MM.1S (cell line): ENCODE measurements at regions not wholly inside any gene's neighbourhood (a gene's known extent, or its start where the extent isn't known, plus 50 kb on each side); places are given as distances from the start of the nearest gene placed in this dataset.

Experiments
- DNase-seq: peaks from one replicate; pipeline ENCODE4 v3.0.0-alpha.2; 2015
- H2AFZ ChIP-seq: fragments of 300-600 bp; sonication (generic); 2 replicates; pipeline ENCODE4 v1.6.0; 2016; ENCODE audit warnings: antibody characterized with exemption, low read length
- H3F3A ChIP-seq: fragments of 300-600 bp; sonication (generic); 2 replicates; pipeline ENCODE4 v1.6.1; 2016; ENCODE audit warnings: mild to moderate bottlenecking, antibody characterized with exemption, low read length, moderate library complexity, mixed read lengths; ENCODE audit not compliant: insufficient read depth
- H3K27ac ChIP-seq: fragments of 300-600 bp; sonication (generic); 2 replicates; pipeline ENCODE4 v1.5.1; 2016; ENCODE audit warnings: mild to moderate bottlenecking, low read length
- H3K27me3 ChIP-seq: fragments of 300-600 bp; sonication (generic); replicated peaks from 2 replicates; pipeline ENCODE4 v1.6.0; 2016; ENCODE audit warnings: low read length; ENCODE audit not compliant: insufficient read depth
- H3K36me3 ChIP-seq: fragments of 300-600 bp; sonication (generic); replicated peaks from 2 replicates; pipeline ENCODE4 v1.6.1; 2016; ENCODE audit warnings: mild to moderate bottlenecking, low read length, mixed read lengths; ENCODE audit not compliant: insufficient read depth
- H3K4me1 ChIP-seq: fragments of 300-600 bp; sonication (generic); 2 replicates; pipeline ENCODE4 v1.6.1; 2016; ENCODE audit warnings: low read length, mixed read lengths
- H3K4me2 ChIP-seq: fragments of 300-600 bp; sonication (generic); 2 replicates; pipeline ENCODE4 v1.6.0; 2016; ENCODE audit warnings: low read depth, low read length
- H3K4me3 ChIP-seq: fragments of 300-600 bp; sonication (generic); 2 replicates; pipeline ENCODE4 v1.5.1; 2016; ENCODE audit warnings: low read length, mixed read lengths
- H3K79me2 ChIP-seq: fragments of 300-600 bp; sonication (generic); 2 replicates; pipeline ENCODE4 v1.6.1; 2016; ENCODE audit warnings: mixed run types, low read length, mixed read lengths
- H3K9ac ChIP-seq: fragments of 300-600 bp; sonication (generic); 2 replicates; pipeline ENCODE4 v1.6.1; 2016; ENCODE audit warnings: low read length, mixed read lengths
- H3K9me2 ChIP-seq: fragments of 300-600 bp; sonication (generic); replicated peaks from 2 replicates; pipeline ENCODE4 v1.6.1; 2016; ENCODE audit warnings: mild to moderate bottlenecking, low read length, mixed read lengths; ENCODE audit not compliant: insufficient read depth
- H3K9me3 ChIP-seq: fragments of 300-600 bp; sonication (generic); replicated peaks from 2 replicates; pipeline ENCODE4 v1.6.1; 2016; ENCODE audit warnings: mild to moderate bottlenecking, low read length, mixed read lengths; ENCODE audit not compliant: insufficient read depth
- H4K20me1 ChIP-seq: fragments of 300-600 bp; sonication (generic); 2 replicates; pipeline ENCODE4 v1.6.1; 2016; ENCODE audit warnings: mild to moderate bottlenecking, low read length, moderate library complexity, mixed read lengths; ENCODE audit not compliant: insufficient read depth
- EZH2 ChIP-seq: fragments of 300-600 bp; sonication (generic); optimal IDR thresholded peaks from 2 replicates; pipeline ENCODE3; 2017; ENCODE audit warnings: low read depth, mild to moderate bottlenecking, antibody characterized with exemption, low read length, mixed read lengths
- EZH2phosphoT487 ChIP-seq: fragments of 300-600 bp; sonication (generic); IDR thresholded peaks from 2 replicates; pipeline ENCODE4 v1.6.1; 2018; ENCODE audit warnings: antibody characterized with exemption, low read length
- TF ChIP-seq, protein P1 (sequence below): fragments of 300-600 bp; sonication (generic); IDR thresholded peaks from 2 replicates; pipeline ENCODE4 v1.5.1; 2016; ENCODE audit warnings: antibody characterized with exemption, low read length, mixed read lengths

DNA sequence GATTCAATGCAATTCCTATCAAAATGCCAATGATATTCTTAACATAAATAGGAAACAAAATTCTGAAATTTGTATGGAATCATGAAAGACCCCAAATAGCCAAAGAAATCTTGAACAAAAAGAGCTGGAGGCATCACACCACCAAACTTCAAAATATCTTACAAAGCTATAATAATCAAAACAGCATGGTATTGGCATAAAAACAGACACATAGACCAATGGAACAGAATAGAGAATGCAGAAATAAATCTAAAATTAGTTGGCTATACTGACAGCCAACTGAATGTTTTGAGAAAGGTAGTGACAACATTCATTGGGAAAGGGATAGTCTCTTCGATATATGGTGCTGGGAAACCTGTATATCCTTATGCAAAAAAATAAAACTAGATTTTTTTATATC lies 121.9 kb upstream of the ASCC3 start:
- no peak overlapping the region for H3K27ac ChIP-seq
- no peaks in the 10 kb centered on the region for H3K9me3 ChIP-seq
- H3F3A ChIP-seq = no peaks in the 10 kb centered on the region
- H4K20me1 ChIP-seq = no peaks in the 10 kb centered on the region
- H3K4me1 ChIP-seq = no peaks in the 10 kb centered on the region
- no peaks in the 10 kb centered on the region for H3K27me3 ChIP-seq
- H3K9ac ChIP-seq = no peak overlapping the region
- H3K36me3 ChIP-seq = no peaks in the 10 kb centered on the region
- no peaks in the 10 kb centered on the region for H3K79me2 ChIP-seq
- DNase-seq = no peak
- no peak overlapping the region for H3K4me2 ChIP-seq
- no peak overlapping the region for H3K4me3 ChIP-seq
- no peak overlapping the region for H2AFZ ChIP-seq
- H3K9me2 ChIP-seq = no peaks in the 10 kb centered on the region
- TF ChIP-seq EZH2phosphoT487 (no peak), EZH2 (no peak)
- TF ChIP-seq, protein P1, sequence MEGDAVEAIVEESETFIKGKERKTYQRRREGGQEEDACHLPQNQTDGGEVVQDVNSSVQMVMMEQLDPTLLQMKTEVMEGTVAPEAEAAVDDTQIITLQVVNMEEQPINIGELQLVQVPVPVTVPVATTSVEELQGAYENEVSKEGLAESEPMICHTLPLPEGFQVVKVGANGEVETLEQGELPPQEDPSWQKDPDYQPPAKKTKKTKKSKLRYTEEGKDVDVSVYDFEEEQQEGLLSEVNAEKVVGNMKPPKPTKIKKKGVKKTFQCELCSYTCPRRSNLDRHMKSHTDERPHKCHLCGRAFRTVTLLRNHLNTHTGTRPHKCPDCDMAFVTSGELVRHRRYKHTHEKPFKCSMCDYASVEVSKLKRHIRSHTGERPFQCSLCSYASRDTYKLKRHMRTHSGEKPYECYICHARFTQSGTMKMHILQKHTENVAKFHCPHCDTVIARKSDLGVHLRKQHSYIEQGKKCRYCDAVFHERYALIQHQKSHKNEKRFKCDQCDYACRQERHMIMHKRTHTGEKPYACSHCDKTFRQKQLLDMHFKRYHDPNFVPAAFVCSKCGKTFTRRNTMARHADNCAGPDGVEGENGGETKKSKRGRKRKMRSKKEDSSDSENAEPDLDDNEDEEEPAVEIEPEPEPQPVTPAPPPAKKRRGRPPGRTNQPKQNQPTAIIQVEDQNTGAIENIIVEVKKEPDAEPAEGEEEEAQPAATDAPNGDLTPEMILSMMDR = no peak

DNA sequence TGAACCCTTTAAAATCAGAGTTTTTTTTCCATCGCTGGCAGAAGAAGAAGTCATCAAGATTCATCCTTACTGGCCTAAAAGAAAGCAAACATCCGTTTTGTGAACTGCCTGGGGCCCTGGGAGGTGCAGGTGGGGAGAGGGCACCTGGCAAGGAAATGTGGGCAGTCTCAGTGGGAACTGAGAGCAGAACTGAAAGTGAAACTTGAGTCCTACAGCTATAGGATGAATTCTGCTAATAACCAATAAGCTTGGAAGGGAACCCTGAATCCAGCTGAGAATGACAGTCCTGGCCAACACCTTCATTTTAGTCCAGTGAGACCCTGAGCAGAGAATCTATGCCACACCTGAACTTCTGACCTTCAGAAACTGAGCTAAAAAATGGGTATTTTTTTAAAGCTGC lies 130.1 kb upstream of the ASCC3 start:
- DNase-seq = peak; percentile 93
- no peaks in the 10 kb centered on the region for H3K79me2 ChIP-seq
- peaks cover 39% of the 10 kb centered on the region for H3K4me1 ChIP-seq
- H4K20me1 ChIP-seq = no peaks in the 10 kb centered on the region
- peak overlapping the region; percentile 80 for H3K27ac ChIP-seq
- no peak for TF ChIP-seq EZH2phosphoT487
- TF ChIP-seq, protein P1 = no peak
- no peak for TF ChIP-seq EZH2
- H3K4me3 ChIP-seq = peak overlapping the region; percentile 29; the same call in 1 of the 2 replicates
- peaks cover 22% of the 10 kb centered on the region for H3F3A ChIP-seq
- H3K4me2 ChIP-seq = peak overlapping the region; percentile 73
- H3K9me3 ChIP-seq = no peaks in the 10 kb centered on the region
- H3K9ac ChIP-seq = no peak overlapping the region; the same call in 1 of the 2 replicates
- H3K27me3 ChIP-seq = no peaks in the 10 kb centered on the region
- H3K36me3 ChIP-seq = no peaks in the 10 kb centered on the region
- no peaks in the 10 kb centered on the region for H3K9me2 ChIP-seq
- peak overlapping the region; percentile 26; the same call in 1 of the 2 replicates for H2AFZ ChIP-seq

DNA sequence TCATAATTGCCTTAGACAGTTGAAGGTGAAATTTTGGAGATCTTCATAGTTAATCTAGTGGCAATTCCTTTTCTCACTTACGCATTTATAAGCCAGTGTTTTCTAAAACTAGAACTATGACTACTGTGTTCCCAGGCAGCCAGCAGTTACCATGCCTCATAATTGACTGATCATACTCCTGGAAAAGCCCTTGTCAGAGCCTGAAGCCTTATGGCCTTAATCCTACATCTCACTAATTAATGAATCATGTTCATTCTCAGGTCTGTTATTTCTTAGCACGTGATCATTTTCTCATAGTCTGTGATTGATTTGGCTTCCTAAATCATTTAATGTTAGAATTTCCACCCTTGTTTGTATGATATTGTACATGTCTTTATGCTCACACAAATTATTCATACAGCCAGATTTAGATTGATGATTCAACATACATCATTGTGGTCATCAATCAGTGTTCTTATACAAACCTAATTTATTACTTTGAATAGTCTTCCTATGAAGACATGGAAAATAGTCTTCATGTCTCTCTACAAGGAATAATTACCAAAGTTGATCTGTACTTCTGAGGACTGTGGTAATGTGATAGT lies 132.6 kb upstream of the ASCC3 start:
- Histone ChIP-seq H3K4me1 (peaks cover 39% of the 10 kb centered on the region), H3F3A (peaks cover 22% of the 10 kb centered on the region), H3K9me3 (no peaks in the 10 kb centered on the region), H3K9ac (no peak overlapping the region), H3K27me3 (no peaks in the 10 kb centered on the region), H3K9me2 (no peaks in the 10 kb centered on the region), H3K4me3 (no peak overlapping the region), H3K36me3 (no peaks in the 10 kb centered on the region), H3K79me2 (no peaks in the 10 kb centered on the region), H4K20me1 (no peaks in the 10 kb centered on the region), H3K27ac (no peak overlapping the region; the same call in 1 of the 2 replicates), H3K4me2 (peak overlapping the region; percentile 73; the same call in 1 of the 2 replicates), H2AFZ (no peak overlapping the region)
- no peak for DNase-seq
- TF ChIP-seq EZH2 = no peak
- TF ChIP-seq, protein P1 = no peak
- TF ChIP-seq EZH2phosphoT487 = no peak
